GM12878 (cell line): ENCODE measurements at regions not wholly inside any gene's neighbourhood (a gene's known extent, or its start where the extent isn't known, plus 50 kb on each side); places are given as distances from the start of the nearest gene placed in this dataset.

Experiments used
- ATAC-seq: fragments of 200-7000 bp; cut with Tn5 transposase; 3 replicates; pipeline ENCODE4 v1.9.1; 2020; ENCODE audit warnings: mild to moderate bottlenecking, moderate library complexity
- BruUV-seq: library from RNA; stranded (reverse); fragments of 400-500 nt; replicated peaks from 2 replicates; lab custom pipeline; 2021; lab: Mats Ljungman, UMichigan
- CTCF ChIA-PET: fragments of 300-600 bp; sonication (Branson Sonifier 250); formaldehyde crosslinking; extraction: SDS; loops from one replicate; lab custom pipeline; 2021; ENCODE audit warnings: inconsistent platforms; lab: Yijun Ruan, JAX
- POLR2A ChIA-PET: fragments of 350-600 bp; formaldehyde crosslinking; extraction: SDS; loops from one replicate; lab custom pipeline; 2021; ENCODE audit warnings: inconsistent platforms; lab: Charles Lee
- RAD21 ChIA-PET: fragments of 300-600 bp; sonication (Branson Sonifier 250); formaldehyde crosslinking; loops from one replicate; lab custom pipeline; 2023; ENCODE audit warnings: antibody characterized with exemption; ENCODE audit not compliant: unreplicated experiment; lab: Charles Lee
- SMC1A ChIA-PET: fragments of 300-600 bp; sonication (Branson Sonifier 250); formaldehyde crosslinking; loops from one replicate; lab custom pipeline; 2023; ENCODE audit not compliant: unreplicated experiment, uncharacterized antibody; lab: Charles Lee
- DNase-seq: peaks from one replicate; pipeline ENCODE4 v3.0.0-alpha.2; 2011; ENCODE audit warnings: low read depth, low spot score
- FAIRE-seq: peaks from 3 replicates; lab custom pipeline; 2011; peaks lifted over from hg19 to GRCh38; lab: Jason Lieb, UNC
- H2AFZ ChIP-seq: 2 replicates; pipeline ENCODE4 v1.6.0; 2011; ENCODE audit warnings: low read depth, low read length, control low read depth; ENCODE audit not compliant: control insufficient read depth
- H3K27ac ChIP-seq: 2 replicates; pipeline ENCODE4 v1.5.1; 2011; ENCODE audit warnings: control low read depth; ENCODE audit not compliant: control insufficient read depth, insufficient read depth
- H3K27me3 ChIP-seq, 2 experiments: replicated peaks in 1 of 2; 2 replicates each; pipeline versions ENCODE4 v1.6.0 to v1.6.1; 2011; ENCODE audit warnings: low read length in 1 of 2; ENCODE audit not compliant: control insufficient read depth in 2 of 2, insufficient read depth in 2 of 2
- H3K36me3 ChIP-seq, 2 experiments: 2 replicates each; pipeline ENCODE4 v1.5.1; 2011; ENCODE audit warnings: low read length in 1 of 2; ENCODE audit not compliant: control insufficient read depth in 2 of 2, insufficient read depth in 2 of 2
- H3K4me1 ChIP-seq: 2 replicates; pipeline ENCODE4 v1.6.1; 2011; ENCODE audit warnings: mild to moderate bottlenecking, low read length, moderate library complexity, mixed read lengths; ENCODE audit not compliant: control insufficient read depth, insufficient read depth
- H3K4me2 ChIP-seq: 2 replicates; pipeline ENCODE4 v1.6.0; 2011; ENCODE audit warnings: control low read depth; ENCODE audit not compliant: control insufficient read depth, insufficient read depth
- H3K4me3 ChIP-seq: fragments of 200-600 bp; sonication (generic); 2 replicates; pipeline ENCODE4 v1.5.1; 2016
- H3K79me2 ChIP-seq: 2 replicates; pipeline ENCODE4 v1.6.0; 2011; ENCODE audit warnings: low read length; ENCODE audit not compliant: control insufficient read depth, insufficient read depth
- H3K9ac ChIP-seq: 2 replicates; pipeline ENCODE4 v1.8.0; 2011; ENCODE audit warnings: low read length, control low read depth, mixed read lengths; ENCODE audit not compliant: control insufficient read depth, insufficient read depth
- H3K9me3 ChIP-seq: replicated peaks from 3 replicates; pipeline ENCODE4 v1.5.1; 2011; ENCODE audit warnings: mild to moderate bottlenecking, low read length; ENCODE audit not compliant: control insufficient read depth, insufficient read depth
- H4K20me1 ChIP-seq: 2 replicates; pipeline ENCODE4 v1.6.0; 2011; ENCODE audit not compliant: control insufficient read depth, insufficient read depth
- SIX5 ChIP-seq: IDR thresholded peaks from 2 replicates; pipeline ENCODE4 v1.6.1; 2011; ENCODE audit warnings: mild to moderate bottlenecking, low read depth, low read length, moderate library complexity; ENCODE audit not compliant: severe bottlenecking
- in situ Hi-C: fragments of 300-500 bp; cut with MboI; formaldehyde crosslinking; loops from 9 replicates; pipeline ENCODE4 v1.14.3; 2018; ENCODE audit warnings: mixed read lengths
- intact Hi-C: fragments of 100-400 bp; cut with micrococcal nuclease; formaldehyde crosslinking; loops from one replicate; pipeline ENCODE4 v1.14.2; 2022; ENCODE audit not compliant: unreplicated experiment
- TF ChIP-seq, protein P1 (sequence below): IDR thresholded peaks from 2 replicates; pipeline ENCODE4 v1.6.1; 2011; ENCODE audit warnings: low read depth, low read length, improper control_type of control experiment, borderline replicate concordance
- TF ChIP-seq, protein P2 (sequence below): fragments of 450-650 bp; IDR thresholded peaks from 2 replicates; pipeline ENCODE4 v1.6.1; 2016; ENCODE audit warnings: mild to moderate bottlenecking
- TF ChIP-seq, protein P3 (sequence below): fragments of 450-650 bp; IDR thresholded peaks from 2 replicates; pipeline ENCODE4 v1.6.1; 2018; ENCODE audit warnings: borderline replicate concordance, mild to moderate bottlenecking; ENCODE audit not compliant: partially characterized antibody

DNA sequence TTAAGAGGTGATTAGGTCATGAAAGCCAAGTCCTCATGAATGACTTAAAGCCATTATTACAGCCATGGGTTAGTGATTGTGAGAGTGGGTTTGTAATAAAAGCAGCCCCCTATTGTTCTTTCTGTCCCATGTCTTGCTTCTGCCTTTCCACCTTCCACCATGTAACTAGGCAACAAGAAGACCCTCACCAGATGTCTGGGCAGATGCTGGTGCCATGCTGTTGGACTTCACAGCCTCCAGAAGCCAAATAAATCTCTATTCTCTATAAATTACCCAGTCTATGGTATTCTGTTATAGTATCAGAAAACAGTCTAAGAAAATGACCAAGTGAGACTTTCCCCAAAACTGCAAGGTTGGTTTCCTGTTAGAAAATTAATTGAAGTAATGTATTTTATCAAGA lies 460.3 kb upstream of the ADARB2 start:
- Histone ChIP-seq H4K20me1 (no peaks in the 10 kb centered on the region), H3K79me2 (no peaks in the 10 kb centered on the region), H3K4me2 (no peak overlapping the region), H3K36me3 (no peaks in the 10 kb centered on the region), H2AFZ (no peak overlapping the region), H3K27ac (no peak overlapping the region), H3K4me3 (no peak overlapping the region), H3K9ac (no peak overlapping the region), H3K9me3 (no peaks in the 10 kb centered on the region), H3K27me3 (no peaks in the 10 kb centered on the region), H3K4me1 (no peaks in the 10 kb centered on the region)
- POLR2A ChIA-PET: no interaction called here
- BruUV-seq: no TSS peak
- RAD21 ChIA-PET: no interaction called here
- in situ Hi-C loops (no loop called here), intact Hi-C loops (no loop called here)
- FAIRE-seq (no peak), ATAC-seq (no peak), DNase-seq (no peak)
- CTCF ChIA-PET: no interaction called here
- SMC1A ChIA-PET: no interaction called here
- TF ChIP-seq, protein P1, sequence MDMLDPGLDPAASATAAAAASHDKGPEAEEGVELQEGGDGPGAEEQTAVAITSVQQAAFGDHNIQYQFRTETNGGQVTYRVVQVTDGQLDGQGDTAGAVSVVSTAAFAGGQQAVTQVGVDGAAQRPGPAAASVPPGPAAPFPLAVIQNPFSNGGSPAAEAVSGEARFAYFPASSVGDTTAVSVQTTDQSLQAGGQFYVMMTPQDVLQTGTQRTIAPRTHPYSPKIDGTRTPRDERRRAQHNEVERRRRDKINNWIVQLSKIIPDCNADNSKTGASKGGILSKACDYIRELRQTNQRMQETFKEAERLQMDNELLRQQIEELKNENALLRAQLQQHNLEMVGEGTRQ: no peak
- TF ChIP-seq SIX5: no peak
- TF ChIP-seq, protein P2, sequence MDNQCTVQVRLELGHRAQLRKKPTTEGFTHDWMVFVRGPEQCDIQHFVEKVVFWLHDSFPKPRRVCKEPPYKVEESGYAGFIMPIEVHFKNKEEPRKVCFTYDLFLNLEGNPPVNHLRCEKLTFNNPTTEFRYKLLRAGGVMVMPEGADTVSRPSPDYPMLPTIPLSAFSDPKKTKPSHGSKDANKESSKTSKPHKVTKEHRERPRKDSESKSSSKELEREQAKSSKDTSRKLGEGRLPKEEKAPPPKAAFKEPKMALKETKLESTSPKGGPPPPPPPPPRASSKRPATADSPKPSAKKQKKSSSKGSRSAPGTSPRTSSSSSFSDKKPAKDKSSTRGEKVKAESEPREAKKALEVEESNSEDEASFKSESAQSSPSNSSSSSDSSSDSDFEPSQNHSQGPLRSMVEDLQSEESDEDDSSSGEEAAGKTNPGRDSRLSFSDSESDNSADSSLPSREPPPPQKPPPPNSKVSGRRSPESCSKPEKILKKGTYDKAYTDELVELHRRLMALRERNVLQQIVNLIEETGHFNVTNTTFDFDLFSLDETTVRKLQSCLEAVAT: no peak
- TF ChIP-seq, protein P3, sequence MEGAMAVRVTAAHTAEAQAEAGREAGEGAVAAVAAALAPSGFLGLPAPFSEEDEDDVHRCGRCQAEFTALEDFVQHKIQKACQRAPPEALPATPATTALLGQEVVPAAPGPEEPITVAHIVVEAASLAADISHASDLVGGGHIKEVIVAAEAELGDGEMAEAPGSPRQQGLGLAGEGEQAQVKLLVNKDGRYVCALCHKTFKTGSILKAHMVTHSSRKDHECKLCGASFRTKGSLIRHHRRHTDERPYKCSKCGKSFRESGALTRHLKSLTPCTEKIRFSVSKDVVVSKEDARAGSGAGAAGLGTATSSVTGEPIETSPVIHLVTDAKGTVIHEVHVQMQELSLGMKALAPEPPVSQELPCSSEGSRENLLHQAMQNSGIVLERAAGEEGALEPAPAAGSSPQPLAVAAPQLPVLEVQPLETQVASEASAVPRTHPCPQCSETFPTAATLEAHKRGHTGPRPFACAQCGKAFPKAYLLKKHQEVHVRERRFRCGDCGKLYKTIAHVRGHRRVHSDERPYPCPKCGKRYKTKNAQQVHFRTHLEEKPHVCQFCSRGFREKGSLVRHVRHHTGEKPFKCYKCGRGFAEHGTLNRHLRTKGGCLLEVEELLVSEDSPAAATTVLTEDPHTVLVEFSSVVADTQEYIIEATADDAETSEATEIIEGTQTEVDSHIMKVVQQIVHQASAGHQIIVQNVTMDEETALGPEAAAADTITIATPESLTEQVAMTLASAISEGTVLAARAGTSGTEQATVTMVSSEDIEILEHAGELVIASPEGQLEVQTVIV: no peak
